K562 (cell line): ENCODE measurements at regions not wholly inside any gene's neighbourhood (a gene's known extent, or its start where the extent isn't known, plus 50 kb on each side); places are given as distances from the start of the nearest gene placed in this dataset.

Experiments used
- ARID3B ChIP-seq: fragments of 250-450 bp; sonication (Bioruptor Pico); IDR thresholded peaks from 2 replicates; pipeline ENCODE4 v1.4.0; 2020; ENCODE audit warnings: borderline replicate concordance
- MECOM ChIP-seq: fragments of 250-450 bp; sonication (Bioruptor Pico); IDR thresholded peaks from 2 replicates; pipeline ENCODE4 v1.8.0; 2022; ENCODE audit warnings: inconsistent platforms
- MGA ChIP-seq: fragments of 450-650 bp; IDR thresholded peaks from 2 replicates; pipeline ENCODE4 v1.6.1; 2016; ENCODE audit warnings: mild to moderate bottlenecking, moderate library complexity
- PHB ChIP-seq: fragments of 250-450 bp; sonication (Bioruptor Pico); IDR thresholded peaks from 2 replicates; pipeline ENCODE4 v1.5.0; 2021
- TCF7L2 ChIP-seq: fragments of 150-350 bp; IDR thresholded peaks from 2 replicates; pipeline ENCODE4 v1.6.1; 2016; ENCODE audit warnings: low read depth, mild to moderate bottlenecking, low read length, moderate library complexity
- TFE3 ChIP-seq: fragments of 450-650 bp; formaldehyde crosslinking; IDR thresholded peaks from 2 replicates; pipeline ENCODE4 v1.4.0; 2020; ENCODE audit warnings: mild to moderate bottlenecking, mixed read lengths
- USF1 ChIP-seq: sonication (generic); formaldehyde crosslinking; IDR thresholded peaks from 2 replicates; pipeline ENCODE4 v1.9.0; 2022; ENCODE audit warnings: mild to moderate bottlenecking, missing genetic modification reagents

GRCh38 chr1:25110485-25110884 lies 121.8 kb downstream of the SYF2 start (continued):
- TF ChIP-seq MGA: no peak
- no peak for TF ChIP-seq MECOM (CRISPR knock-in tag)
- no peak for TF ChIP-seq ARID3B (CRISPR knock-in tag)
- TF ChIP-seq TCF7L2: no peak
- TF ChIP-seq TFE3 (CRISPR knock-in tag): no peak
- no peak for TF ChIP-seq USF1
- no peak for TF ChIP-seq PHB (CRISPR knock-in tag)
- TF ChIP-seq, all 486 proteins: peak for 0
